ENCODE measurements at regions not wholly inside any gene's neighbourhood (a gene's known extent, or its start where the extent isn't known, plus 50 kb on each side); places are given as distances from the start of the nearest gene placed in this dataset.

DNA sequence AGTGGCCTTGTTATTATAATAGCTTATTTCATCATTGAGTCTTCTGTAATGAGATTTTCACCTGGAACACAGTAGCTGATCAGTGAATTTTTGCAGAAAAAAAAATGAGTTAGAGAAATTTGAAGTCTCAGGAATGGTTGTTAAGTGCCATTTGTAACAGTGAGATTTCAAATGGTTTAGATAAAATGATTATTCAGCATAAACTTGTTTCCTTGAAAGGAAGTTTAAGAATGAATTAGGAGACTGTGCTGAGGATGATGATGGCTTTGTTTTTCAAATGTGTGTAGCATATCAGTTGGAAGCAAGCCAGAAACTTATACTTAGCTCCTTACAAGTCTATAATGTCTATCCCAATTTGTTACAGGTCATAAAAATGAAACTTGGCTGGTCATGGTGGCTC lies 225.1 kb downstream of the LRRC3B start:
- Mint-ChIP-seq H3K4me3 (no peak overlapping the region), H3K9me3 (no peaks in the 10 kb centered on the region), H3K27ac (no peak overlapping the region), H3K4me1 (ENCODE audit: unreplicated experiment) (no peaks in the 10 kb centered on the region), H3K27me3 (no peaks in the 10 kb centered on the region), H3K36me3 (no peaks in the 10 kb centered on the region)
- TF ChIP-seq, protein P1, sequence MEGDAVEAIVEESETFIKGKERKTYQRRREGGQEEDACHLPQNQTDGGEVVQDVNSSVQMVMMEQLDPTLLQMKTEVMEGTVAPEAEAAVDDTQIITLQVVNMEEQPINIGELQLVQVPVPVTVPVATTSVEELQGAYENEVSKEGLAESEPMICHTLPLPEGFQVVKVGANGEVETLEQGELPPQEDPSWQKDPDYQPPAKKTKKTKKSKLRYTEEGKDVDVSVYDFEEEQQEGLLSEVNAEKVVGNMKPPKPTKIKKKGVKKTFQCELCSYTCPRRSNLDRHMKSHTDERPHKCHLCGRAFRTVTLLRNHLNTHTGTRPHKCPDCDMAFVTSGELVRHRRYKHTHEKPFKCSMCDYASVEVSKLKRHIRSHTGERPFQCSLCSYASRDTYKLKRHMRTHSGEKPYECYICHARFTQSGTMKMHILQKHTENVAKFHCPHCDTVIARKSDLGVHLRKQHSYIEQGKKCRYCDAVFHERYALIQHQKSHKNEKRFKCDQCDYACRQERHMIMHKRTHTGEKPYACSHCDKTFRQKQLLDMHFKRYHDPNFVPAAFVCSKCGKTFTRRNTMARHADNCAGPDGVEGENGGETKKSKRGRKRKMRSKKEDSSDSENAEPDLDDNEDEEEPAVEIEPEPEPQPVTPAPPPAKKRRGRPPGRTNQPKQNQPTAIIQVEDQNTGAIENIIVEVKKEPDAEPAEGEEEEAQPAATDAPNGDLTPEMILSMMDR (conservative IDR thresholded peaks at IDR 0.05): no peak
- DNase-seq (ENCODE audit: extremely low spot score, unreplicated experiment): no peak

DNA sequence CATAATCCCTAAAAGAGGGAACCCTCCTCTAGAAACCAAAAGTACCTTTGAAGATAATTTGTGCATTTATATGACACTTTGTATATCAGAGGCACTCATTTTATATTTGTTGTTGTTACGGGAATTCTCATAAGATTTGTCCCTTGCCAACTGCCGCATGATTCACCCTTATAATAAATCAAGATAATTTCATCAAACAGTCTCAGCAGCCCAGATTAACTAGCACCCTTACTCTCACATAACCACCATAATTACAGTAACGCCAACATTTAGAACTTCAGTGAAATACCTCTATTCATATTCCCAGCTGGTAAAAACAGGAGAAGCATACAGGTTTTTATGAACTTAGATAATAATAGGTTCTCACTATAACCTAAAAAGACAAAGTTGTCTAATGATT lies 271.9 kb downstream of the LRRC3B start:
- DNase-seq (ENCODE audit: extremely low spot score, unreplicated experiment): no peak
- no peaks in the 10 kb centered on the region for H3K4me1 Mint-ChIP-seq (ENCODE audit: unreplicated experiment)

GRCh38 chr3:26915208-26915607 lies 292.6 kb downstream of the LRRC3B start:
- Mint-ChIP-seq H3K4me1 (ENCODE audit: unreplicated experiment) (no peaks in the 10 kb centered on the region), H3K36me3 (no peaks in the 10 kb centered on the region), H3K4me3 (no peak overlapping the region), H3K9me3 (no peaks in the 10 kb centered on the region), H3K27ac (no peak overlapping the region), H3K27me3 (no peaks in the 10 kb centered on the region)
- TF ChIP-seq, protein P1 (conservative IDR thresholded peaks at IDR 0.05): no peak
- no peak for DNase-seq (ENCODE audit: extremely low spot score, unreplicated experiment)

More for the DNA sequence above, 271.9 kb downstream of the LRRC3B start:
- H3K36me3 Mint-ChIP-seq: no peaks in the 10 kb centered on the region
- no peak overlapping the region for H3K27ac Mint-ChIP-seq
- TF ChIP-seq, protein P1 (conservative IDR thresholded peaks at IDR 0.05): no peak
- no peaks in the 10 kb centered on the region for H3K27me3 Mint-ChIP-seq
- H3K9me3 Mint-ChIP-seq: no peaks in the 10 kb centered on the region
- no peak overlapping the region for H3K4me3 Mint-ChIP-seq

- Mint-ChIP-seq H3K9me3 (no peaks in the 10 kb centered on the region), H3K4me3 (no peak overlapping the region), H3K27ac (no peak overlapping the region), H3K27me3 (no peaks in the 10 kb centered on the region), H3K36me3 (no peaks in the 10 kb centered on the region), H3K4me1 (ENCODE audit: unreplicated experiment) (peaks cover 13% of the 10 kb centered on the region)
- TF ChIP-seq, protein P1 (conservative IDR thresholded peaks at IDR 0.05): no peak
- DNase-seq (ENCODE audit: extremely low spot score, unreplicated experiment): no peak
Measured at GRCh38 chr3:26920646-26921478, 298.3 kb downstream of the LRRC3B start.

DNA sequence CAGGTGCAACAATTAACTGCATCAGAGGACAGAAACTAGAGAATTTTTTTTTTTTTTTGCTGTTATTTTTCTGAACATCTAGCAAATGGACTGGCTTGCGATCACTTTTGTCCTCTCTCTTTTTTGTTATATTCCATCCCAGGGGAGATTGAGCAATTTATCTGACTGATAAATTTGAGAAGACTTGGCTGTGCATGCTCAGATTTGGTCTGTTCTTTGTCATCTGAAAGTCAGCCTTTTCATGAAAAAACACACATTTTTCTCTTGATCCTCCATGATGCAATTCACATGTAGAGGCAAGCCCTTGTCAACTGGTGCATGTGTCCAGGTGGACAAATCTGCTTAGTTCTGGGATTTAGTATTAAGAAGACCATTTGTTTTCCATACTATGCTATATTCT lies 309.3 kb downstream of the LRRC3B start:
- no peaks in the 10 kb centered on the region for H3K9me3 Mint-ChIP-seq
- H3K36me3 Mint-ChIP-seq: no peaks in the 10 kb centered on the region
- no peaks in the 10 kb centered on the region for H3K27me3 Mint-ChIP-seq
- TF ChIP-seq, protein P1 (conservative IDR thresholded peaks at IDR 0.05): no peak
- no peaks in the 10 kb centered on the region for H3K4me1 Mint-ChIP-seq (ENCODE audit: unreplicated experiment)
- H3K4me3 Mint-ChIP-seq: no peak overlapping the region
- no peak for DNase-seq (ENCODE audit: extremely low spot score, unreplicated experiment)
- no peak overlapping the region for H3K27ac Mint-ChIP-seq
